ENCODE measurements at regions not wholly inside any gene's neighbourhood (a gene's known extent, or its start where the extent isn't known, plus 50 kb on each side); places are given as distances from the start of the nearest gene placed in this dataset.

DNA sequence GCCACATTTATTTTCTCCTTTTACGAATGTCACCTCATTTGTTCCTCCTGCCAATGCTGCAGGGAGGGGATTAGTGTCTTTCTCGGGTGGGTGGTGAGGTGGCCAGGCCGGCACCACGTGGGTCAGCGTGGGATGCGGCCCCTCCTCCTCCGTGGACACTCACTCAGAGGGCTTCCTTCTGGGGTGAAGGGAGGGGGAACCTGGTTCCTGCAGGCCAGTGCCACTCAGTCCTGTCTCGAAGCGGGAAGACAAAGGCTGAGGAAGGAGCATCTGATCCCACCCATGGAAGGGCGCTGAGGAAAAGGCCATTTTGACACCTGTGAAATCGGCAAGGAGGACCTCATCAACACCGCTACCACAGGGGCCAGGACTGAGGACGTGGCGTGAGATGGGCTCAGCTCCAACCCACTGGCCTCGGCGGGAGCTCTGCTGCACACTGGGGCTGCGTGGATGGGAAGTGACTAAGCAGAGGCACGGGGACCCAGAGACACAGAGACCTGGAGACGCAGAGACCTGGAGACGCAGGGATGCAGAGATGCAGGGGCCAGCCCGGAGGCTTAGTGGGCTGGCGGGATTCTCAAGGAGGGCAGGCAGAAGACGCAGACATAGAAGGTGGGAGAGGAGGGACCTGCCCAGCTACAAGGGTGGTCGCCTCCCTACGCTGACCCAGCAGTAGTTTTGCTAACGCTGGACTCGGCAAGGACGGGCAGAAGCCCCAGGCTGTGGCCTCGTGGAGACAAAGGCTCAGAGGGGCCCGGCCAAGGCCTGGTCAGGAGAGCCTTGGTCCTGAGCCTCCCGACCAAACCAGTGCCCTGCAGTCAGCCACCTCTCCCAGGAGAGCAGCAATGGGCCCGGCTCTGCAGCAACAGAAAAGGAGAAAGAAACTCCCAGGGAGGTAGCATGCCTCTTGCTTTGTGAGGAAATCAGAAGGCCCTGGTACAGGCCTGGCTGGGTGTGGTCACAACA, 1071.2 kb downstream of the BRD1 start:
- TF ChIP-seq POLR2AphosphoS5 (IDR thresholded peaks at IDR 0.05; ENCODE audit: low read depth, low read length): no peak
- no peak for TF ChIP-seq POLR2A (IDR thresholded peaks at IDR 0.05; ENCODE audit: low read depth, low read length)
- TF ChIP-seq TAF1 (IDR thresholded peaks at IDR 0.05; ENCODE audit: low read depth, low read length): no peak
- TF ChIP-seq POU2F2 (IDR thresholded peaks at IDR 0.05; ENCODE audit: low read depth, low read length): no peak
- no peak for TF ChIP-seq SPI1 (IDR thresholded peaks at IDR 0.05; ENCODE audit: low read depth, low read length)

Data from GM12891 (cell line).